ENCODE measurements at regions not wholly inside any gene's neighbourhood (a gene's known extent, or its start where the extent isn't known, plus 50 kb on each side); places are given as distances from the start of the nearest gene placed in this dataset.

DNA sequence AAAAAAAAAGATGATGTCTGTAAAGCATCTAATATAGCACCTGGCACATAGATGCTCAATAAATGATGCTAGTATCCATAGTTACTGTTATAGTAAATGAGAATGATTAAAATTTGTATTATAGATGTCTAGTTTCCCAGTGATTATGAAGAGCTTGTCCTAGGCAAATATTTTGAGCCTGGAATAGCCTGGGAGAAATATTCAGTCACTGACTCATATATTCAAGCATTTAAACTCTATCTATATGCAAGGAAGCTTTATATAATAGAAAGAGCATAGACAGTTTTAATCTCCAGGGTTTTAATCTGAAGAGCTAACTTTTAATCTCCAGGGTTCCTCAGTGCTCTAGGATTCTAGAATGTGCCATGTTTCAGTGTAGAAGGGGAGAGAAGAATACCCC, 91.5 kb upstream of the VASH1 start:
- DNase-seq, result no peak

- no peak for DNase-seq
These were observed 89.1 kb upstream of the VASH1 start for GRCh38 chr14:76672123-76672522.

DNA sequence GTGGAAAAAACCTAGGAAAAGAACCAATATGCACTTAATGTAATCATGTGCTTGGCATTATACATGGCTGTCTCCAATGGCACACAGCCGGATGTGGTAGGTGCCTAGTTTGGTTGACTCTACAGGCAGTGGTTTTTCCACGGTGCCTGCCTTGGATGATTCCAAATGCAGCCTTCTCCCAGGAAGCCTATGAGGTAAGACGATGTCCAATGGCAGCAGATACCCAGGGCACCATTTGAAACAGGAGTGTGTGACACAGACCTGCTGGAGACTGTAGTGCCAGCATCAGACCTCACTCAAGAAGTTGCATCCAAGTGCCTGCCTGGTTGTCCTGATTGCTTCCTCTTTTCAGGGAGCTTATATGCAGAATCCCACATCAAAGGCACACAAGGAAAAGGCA, 88.0 kb upstream of the VASH1 start:
- no peak for DNase-seq

GRCh38 chr14:76675046-76675445, 86.2 kb upstream of the VASH1 start:
- no peak for DNase-seq

GRCh38 chr14:76676539-76676938, 84.7 kb upstream of the VASH1 start:
- DNase-seq, result no peak

DNA sequence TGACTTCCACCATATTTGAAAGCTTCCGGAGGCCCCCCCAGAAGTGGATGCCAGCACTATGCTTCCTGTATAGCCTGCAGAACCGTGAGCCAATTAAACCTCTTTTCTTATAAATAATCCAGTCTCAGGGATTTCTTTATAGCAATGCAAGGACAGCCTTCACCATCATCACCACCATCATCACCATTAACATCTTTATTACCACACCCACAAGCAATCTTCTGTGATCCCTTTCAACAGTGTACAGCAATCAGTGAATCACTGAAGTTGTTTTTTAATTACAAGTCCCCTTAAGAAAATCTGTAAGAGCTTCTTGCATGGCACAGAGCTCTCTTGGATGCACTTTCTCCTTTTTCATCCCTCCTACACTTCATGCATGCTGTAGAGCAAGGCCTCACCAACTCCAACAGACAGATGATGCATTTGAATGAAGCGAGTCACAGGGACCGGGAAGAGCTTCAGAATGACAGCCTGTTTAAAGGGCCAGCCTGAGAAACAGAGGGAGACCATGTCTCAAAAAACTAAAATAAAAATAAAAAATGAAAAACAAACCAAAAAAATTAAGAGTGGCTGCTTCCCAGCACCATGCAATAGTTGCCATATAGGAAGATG, 83.6 kb upstream of the VASH1 start:
- DNase-seq, result no peak

DNA sequence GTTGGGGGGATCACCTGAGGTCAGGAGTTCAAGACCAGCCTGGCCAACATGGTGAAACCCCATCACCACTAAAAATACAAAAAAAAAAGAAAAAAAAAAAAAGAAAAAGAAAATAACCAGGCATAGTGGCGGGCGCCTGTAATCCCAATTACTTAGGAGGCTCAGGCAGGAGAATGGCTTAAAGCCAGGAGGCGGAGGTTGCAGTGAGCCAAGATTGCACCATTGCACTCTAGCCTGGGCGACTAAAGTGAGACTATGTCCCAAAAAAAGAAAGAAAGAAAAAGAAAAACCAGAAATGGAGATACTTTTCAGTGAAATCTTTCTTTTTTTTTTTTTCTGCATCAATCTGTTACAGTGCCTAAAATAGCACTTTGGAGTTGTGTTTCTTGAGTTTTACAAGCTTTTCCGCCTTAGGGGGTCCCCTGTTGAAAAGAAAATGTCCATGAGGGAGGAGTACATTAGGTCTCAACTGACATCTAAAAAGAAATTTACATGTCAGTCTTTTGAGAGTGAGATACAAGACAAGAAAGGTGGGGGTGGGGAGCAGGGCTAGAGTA, 82.9 kb upstream of the VASH1 start:
- DNase-seq, result no peak

DNA sequence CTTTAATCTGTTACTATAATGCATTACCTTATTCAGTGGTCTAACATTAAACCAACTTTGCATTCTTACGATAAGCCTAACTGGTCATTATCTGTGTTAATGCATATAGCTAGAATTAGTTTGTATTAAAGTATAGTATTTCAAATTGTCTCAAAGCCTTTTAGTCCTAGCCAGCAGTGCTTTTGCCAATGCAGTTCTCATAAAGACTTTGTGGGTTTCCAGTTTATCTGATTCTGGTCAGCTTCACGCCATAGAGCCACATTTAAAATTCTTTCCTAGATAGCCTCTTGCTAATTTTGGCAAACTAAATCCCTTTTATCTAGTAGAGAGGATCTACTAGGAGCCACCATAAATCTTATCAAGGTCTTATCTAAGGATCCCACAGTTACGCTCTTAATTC, 78.9 kb upstream of the VASH1 start:
- DNase-seq, result no peak

GRCh38 chr14:76686646-76687045, 74.6 kb upstream of the VASH1 start:
- no peak for DNase-seq

DNA sequence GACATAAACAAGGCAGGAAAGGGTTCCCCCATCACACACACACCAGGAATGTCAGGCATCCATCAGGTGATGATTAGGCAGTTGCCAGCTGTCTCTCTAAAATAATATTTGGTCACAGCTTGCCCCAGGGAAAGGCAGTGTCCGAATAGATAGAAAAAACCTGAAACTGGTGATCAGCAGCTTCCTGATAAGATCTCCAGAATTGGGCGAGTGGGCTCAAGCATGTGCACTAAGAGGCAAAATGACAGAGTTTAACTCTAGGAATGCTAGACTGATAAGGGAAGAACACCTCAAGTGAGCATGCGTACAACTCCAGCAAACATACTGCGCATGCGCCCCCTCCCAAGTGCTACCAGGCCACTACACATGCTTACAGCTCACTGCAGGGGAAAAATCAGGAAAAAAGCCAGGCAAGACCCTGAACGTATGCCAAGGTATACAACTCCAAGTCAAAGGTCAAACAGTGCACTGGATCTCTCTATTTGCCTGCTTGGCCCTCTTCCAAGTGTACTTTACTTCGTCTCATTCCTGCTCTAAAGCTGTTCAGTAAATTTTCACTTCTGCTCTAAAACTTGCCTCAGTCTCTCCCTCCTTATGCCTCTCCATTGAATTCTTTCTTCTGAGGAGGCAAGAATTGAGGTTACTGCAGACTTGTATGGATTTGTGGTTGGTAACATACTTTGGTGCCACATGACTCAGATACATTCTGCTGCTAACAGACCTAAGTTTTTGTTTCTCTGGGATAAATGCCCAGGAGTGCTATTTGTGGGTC, 73.5 kb upstream of the VASH1 start:
- no peak for DNase-seq

DNA sequence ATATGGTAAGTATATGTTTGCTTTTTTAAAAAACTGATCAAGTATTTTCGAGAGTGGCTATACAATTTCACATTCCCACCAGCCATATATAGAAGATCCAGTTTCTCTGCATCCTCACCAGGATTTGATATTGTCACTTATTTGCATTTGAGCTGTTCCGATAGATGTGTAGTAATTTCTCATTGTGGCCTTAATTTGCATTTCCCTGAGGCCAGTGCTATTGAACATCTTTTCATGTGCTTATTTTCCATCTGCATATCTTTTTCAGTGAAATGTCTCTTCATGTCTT, 72.9 kb upstream of the VASH1 start:
- no peak for DNase-seq

DNA sequence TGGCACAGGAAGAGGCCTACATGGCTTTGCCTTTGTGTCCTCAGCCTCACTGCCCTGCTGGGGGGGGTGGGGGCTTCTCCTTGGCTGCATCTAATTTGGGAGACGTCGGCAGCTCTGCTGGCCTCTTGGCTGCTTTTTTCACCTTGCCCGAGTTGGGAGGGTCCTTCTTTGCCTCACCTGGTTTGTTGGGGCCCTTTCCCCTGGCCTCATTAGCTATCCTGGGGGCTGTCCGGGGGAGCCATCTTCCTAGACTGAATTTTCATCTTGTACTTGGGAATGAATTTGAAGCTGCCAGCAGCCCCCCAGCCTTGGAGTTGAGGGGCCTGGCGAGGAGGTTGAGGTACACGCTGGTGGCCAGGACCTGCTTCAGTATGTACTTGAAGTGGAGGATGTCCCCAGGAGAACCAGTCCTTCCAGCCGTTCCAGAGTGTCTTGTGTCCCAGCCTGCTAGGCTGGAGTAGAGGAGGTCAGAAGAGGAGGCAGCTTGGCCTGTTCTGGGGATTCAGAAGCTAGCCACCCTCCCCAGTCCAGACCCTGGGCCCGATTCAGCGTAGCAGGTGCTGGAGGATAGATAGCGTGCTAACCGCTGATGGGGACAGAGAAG, 70.7 kb upstream of the VASH1 start:
- DNase-seq, result no peak

- no peak for DNase-seq
These were observed 67.2 kb upstream of the VASH1 start for GRCh38 chr14:76694106-76694505.

DNA sequence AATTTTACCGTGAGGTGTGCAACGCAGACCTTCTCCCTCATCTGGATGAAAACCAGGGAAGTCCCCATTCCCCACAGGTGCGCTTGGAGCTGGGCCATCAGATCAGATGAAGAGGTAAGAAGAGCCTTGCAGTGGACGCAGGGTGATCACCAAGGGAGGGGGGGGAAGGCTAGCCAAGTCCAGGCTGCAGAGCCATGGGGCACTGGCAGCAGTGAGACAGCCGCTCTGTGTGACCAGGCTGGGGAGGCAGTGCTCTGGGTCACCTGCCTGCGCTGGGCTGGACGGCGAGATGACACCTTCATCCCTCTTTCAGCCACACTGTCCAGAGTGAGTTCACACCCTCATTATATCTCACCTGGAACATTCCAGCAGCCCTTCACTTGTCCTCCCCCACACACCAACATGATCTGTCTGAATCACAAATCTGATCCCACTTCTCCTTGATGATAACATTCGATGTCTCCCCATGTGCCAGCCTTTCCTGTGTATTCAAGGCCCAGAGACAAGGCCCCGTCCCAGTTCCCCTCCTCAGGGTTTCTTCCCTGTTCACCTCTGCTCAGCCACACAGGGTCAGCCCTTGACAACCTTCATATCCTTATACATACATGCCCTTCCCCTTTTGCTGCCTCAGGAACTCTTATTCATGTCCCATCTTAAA, 65.9 kb upstream of the VASH1 start:
- no peak for DNase-seq

DNA sequence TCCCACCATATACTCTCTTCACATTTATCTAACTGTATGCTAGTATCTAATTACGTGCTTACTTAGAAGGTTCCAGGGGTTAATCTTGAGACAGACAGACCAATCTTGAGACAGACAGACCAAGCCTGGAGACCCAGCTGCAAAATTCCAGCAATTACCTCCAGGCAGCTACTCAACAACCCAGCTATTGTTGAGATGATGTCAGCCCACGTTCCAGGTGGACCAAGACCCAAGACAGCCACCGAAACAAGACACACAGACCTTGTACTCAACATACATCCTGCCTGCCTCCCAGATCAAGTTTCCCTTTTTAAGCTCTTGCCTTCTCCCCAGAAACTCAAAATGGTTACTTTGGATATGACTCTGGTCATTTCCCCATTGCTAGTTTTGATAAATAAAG, 64.9 kb upstream of the VASH1 start:
- no peak for DNase-seq

GRCh38 chr14:76696791-76697190, 64.5 kb upstream of the VASH1 start:
- no peak for DNase-seq

- no peak for DNase-seq
These were observed 63.9 kb upstream of the VASH1 start for GRCh38 chr14:76697246-76697905.

DNA sequence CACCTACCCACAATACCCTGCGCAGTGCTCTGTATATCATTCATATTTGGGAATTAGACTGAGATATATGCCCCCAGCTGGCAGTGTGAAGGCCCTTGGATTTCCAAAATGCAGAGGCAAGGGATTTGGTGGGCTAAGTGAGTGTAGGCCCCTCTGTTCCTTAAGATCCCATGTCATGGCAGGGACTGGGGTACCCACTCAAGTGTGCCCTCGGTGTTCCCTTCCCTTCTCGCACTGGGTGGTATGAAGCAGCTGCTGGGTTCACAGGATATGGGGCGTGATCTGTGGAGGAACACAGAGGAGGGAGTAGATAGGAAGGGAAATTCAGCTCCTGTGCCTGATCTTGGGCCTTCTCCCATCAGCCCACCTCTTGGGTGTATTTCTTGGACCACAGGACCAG, 63.1 kb upstream of the VASH1 start:
- no peak for DNase-seq

DNA sequence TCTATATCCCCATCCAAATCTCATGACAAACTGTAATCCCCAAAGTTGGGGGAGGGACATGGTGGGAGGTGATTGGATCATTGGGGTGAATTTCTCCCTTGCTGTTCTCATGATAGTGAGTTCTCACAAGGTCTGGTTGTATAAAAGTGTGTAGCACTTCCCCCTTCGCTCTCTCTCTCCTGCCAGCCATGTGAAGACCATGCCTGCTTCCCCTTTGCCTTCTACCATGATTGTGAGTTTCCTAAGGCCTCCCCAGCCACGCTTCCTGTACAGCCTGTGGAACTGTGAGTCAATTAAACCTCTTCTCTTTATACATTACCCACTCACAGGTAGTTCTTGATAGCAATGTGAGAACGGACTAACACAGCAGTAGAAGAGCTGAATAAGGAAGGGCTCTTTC, 62.6 kb upstream of the VASH1 start:
- DNase-seq, result no peak

DNA sequence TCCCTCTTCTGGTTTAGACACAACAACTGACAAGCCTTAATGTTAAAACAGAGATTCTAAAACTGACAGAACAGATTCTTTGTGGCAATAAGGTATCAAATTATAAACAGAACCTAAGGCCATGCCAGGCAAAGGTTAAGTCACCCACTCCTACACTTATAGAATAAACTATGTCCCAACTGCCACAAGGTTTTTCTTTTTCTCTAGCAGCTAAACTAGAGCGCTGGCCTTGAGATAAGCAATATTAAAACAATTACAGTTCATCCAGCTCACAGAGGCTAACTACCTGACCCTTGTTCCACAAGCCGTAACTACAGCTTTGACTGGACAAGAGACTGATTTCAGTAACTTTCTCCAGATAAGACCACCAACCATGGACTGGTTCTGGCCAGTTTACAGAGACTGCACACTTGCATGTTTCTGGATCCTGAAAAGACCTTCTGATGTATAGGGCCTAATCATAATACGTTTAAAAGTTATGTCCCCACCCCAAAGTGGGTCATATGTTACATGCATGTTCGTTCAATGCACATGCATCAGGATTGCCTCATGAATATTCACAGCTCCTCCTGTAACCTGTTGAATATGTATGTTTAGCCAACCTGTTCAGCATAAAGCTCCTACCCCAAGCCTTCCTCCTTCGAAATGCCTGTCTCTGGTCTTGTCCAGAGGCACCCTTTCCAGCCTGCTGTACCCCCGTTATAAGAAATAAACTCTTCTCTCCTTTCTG, 61.9 kb upstream of the VASH1 start:
- DNase-seq, result no peak

DNA sequence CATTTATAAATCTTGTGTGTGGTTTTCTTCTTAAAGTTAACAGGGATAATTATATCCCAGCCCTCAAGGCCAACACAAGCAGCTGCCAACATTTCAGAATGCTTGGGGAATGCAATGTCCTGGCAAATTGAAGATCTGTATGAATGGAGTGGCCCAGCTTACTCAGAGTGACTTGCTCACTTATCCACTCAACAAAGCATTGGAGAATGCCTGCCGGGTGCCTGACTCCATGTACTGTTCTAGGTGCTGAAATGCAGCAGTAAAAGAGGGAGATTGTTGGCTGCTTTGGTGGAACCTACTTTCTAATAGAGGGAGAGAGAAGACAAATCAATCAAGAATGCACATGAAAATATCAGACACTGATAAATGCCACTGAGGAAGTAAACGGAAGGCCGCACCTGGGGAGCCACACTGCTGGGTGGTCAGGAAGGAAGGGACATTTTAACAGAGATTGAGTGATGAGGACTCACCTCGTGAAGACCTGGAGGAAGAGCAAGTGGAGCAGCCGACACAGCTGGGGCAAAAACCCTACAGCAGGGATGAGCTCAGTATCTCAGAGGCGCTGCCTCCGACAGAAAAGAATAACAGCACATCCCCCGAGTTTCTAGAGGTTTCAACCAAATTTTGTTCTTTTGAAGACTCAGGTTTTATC, 61.2 kb upstream of the VASH1 start:
- no peak for DNase-seq

GRCh38 chr14:76701436-76701835, 59.8 kb upstream of the VASH1 start:
- DNase-seq, result no peak
